Liver (tissue), 8 donors: ENCODE measurements at regions not wholly inside any gene's neighbourhood (a gene's known extent, or its start where the extent isn't known, plus 50 kb on each side); places are given as distances from the start of the nearest gene placed in this dataset.

ENCODE experiments used
- DNase-seq: peaks from one replicate; pipeline ENCODE4 v3.0.0-alpha.2; 2017; ENCODE audit warnings: low spot score
- H3K27ac ChIP-seq, 2 donors: one replicate each; pipeline ENCODE4 v1.7.0; 2013; ENCODE audit warnings: inconsistent platforms in 2 of 2, low read length in 2 of 2, control low read depth in 1 of 2, low read depth in 1 of 2, mild to moderate bottlenecking in 1 of 2
- H3K27me3 ChIP-seq, 4 donors: one replicate each; pipeline versions ENCODE4 v1.6.1 to v1.7.0; 2013; ENCODE audit warnings: low read length in 3 of 4, inconsistent platforms in 1 of 4, mild to moderate bottlenecking in 1 of 4, moderate library complexity in 1 of 4; ENCODE audit not compliant: control insufficient read depth in 4 of 4, insufficient read depth in 4 of 4
- H3K36me3 ChIP-seq, 4 donors: one replicate each; pipeline versions ENCODE4 v1.6.1 to v1.7.0; 2013; ENCODE audit warnings: low read length in 3 of 4, mild to moderate bottlenecking in 3 of 4, low read depth in 1 of 4, moderate library complexity in 1 of 4; ENCODE audit not compliant: control insufficient read depth in 4 of 4, insufficient read depth in 3 of 4
- H3K4me1 ChIP-seq, 4 donors: one replicate each; pipeline versions ENCODE4 v1.6.1 to v1.7.0; 2013; ENCODE audit warnings: low read length in 3 of 4, mild to moderate bottlenecking in 3 of 4, moderate library complexity in 1 of 4; ENCODE audit not compliant: control insufficient read depth in 4 of 4, insufficient read depth in 4 of 4
- H3K4me3 ChIP-seq, 3 donors: one replicate each; pipeline versions ENCODE4 v1.6.1 to v1.7.0; 2013; ENCODE audit warnings: low read length in 3 of 3, control low read depth in 1 of 3, low read depth in 1 of 3, mild to moderate bottlenecking in 1 of 3
- H3K9ac ChIP-seq, 2 donors: one replicate each; pipeline ENCODE4 v1.7.0; 2013; ENCODE audit warnings: low read length in 2 of 2, mild to moderate bottlenecking in 2 of 2, moderate library complexity in 2 of 2, control low read depth in 1 of 2, low read depth in 1 of 2
- H3K9me3 ChIP-seq, 4 donors: one replicate each; pipeline versions ENCODE4 v1.6.1 to v1.7.0; 2013; ENCODE audit warnings: low read length in 3 of 4; ENCODE audit not compliant: control insufficient read depth in 4 of 4
- EGR1 ChIP-seq, 2 donors: IDR thresholded peaks; 2 replicates each; pipeline ENCODE4 v1.6.1; 2016 to 2018; ENCODE audit warnings: antibody characterized with exemption in 2 of 2, low read depth in 2 of 2
- FOXA1 ChIP-seq: IDR thresholded peaks from 2 replicates; pipeline ENCODE4 v1.6.1; 2016; ENCODE audit warnings: antibody characterized with exemption
- FOXA2 ChIP-seq: IDR thresholded peaks from 2 replicates; pipeline ENCODE4 v1.6.1; 2016; ENCODE audit warnings: antibody characterized with exemption
- GABPA ChIP-seq, 2 donors: IDR thresholded peaks in 1 of 2; conservative IDR thresholded peaks in 1 of 2; 2 replicates each; pipeline ENCODE4 v1.6.1; 2016; ENCODE audit warnings: antibody characterized with exemption in 2 of 2, mild to moderate bottlenecking in 1 of 2, moderate library complexity in 1 of 2
- JUND ChIP-seq, 2 donors: IDR thresholded peaks; 2 replicates each; pipeline ENCODE4 v1.6.1; 2016; ENCODE audit warnings: antibody characterized with exemption in 2 of 2
- NR2F2 ChIP-seq: IDR thresholded peaks from 2 replicates; pipeline ENCODE4 v1.6.1; 2016; ENCODE audit warnings: antibody characterized with exemption
- RAD21 ChIP-seq, 2 donors: IDR thresholded peaks; 2 replicates each; pipeline ENCODE4 v1.6.1; 2016; ENCODE audit warnings: antibody characterized with exemption in 2 of 2, mild to moderate bottlenecking in 2 of 2
- RXRA ChIP-seq, 2 donors: IDR thresholded peaks; 2 replicates each; pipeline ENCODE4 v1.6.1; 2017 to 2018; ENCODE audit warnings: antibody characterized with exemption in 2 of 2, mild to moderate bottlenecking in 1 of 2
- SP1 ChIP-seq: IDR thresholded peaks from 2 replicates; pipeline ENCODE4 v1.6.1; 2018; ENCODE audit warnings: antibody characterized with exemption, mild to moderate bottlenecking
- TAF1 ChIP-seq: conservative IDR thresholded peaks from 2 replicates; pipeline ENCODE4 v1.6.1; 2016; ENCODE audit warnings: antibody characterized with exemption, mild to moderate bottlenecking
- YY1 ChIP-seq: IDR thresholded peaks from 2 replicates; pipeline ENCODE4 v1.6.1; 2016; ENCODE audit warnings: antibody characterized with exemption, mild to moderate bottlenecking
- WGBS: extraction: QIAGEN DNeasy Blood & Tissue Kit; methylation state at CpG from one replicate; pipeline ENCODE4 v1.1.7; 2013; 5-methylcytosine and 5-hydroxymethylcytosine counted together
- TF ChIP-seq, protein P1 (sequence below): IDR thresholded peaks from 2 replicates; pipeline ENCODE4 v1.6.1; 2016; ENCODE audit warnings: antibody characterized with exemption, mild to moderate bottlenecking
- TF ChIP-seq, protein P2 (sequence below): IDR thresholded peaks from 2 replicates; pipeline ENCODE4 v1.6.1; 2016; ENCODE audit warnings: antibody characterized with exemption
- TF ChIP-seq, protein P3 (sequence below): fragments of 150-350 bp; IDR thresholded peaks from 2 replicates; pipeline ENCODE4 v1.5.1; 2017; ENCODE audit warnings: improper control_type of control experiment, low read depth, low read length; ENCODE audit not compliant: missing input control
- donor health status: healthy.
- donor health status: healthy.
- donor health status: healthy.
- donor health status: healthy.
- donor health status: healthy.

DNA sequence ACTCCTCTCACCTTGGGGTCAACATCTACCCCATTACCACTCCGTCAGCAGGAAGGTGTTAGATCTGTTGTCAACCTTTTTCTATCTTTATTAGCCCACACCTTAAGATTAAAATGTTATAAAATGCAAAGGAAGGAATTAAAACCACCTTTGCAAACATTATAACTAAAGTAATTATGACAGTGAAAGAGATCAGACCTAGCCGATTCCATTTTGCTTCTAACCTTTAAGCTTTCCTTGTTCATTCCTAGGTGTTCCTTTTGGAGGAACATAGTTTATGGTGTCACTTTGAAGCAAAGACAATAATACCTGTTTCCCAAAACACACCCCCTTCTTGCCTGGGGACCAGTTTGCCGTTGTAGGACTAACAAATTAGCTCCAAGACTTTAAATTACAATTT lies 1223.0 kb upstream of the ADGRB3 start:
- Histone ChIP-seq H3K4me1 (no peaks in the 10 kb centered on the region), H3K9me3 (no peaks in the 10 kb centered on the region), H3K27me3 (no peaks in the 10 kb centered on the region), H3K4me3 (no peak overlapping the region), H3K9ac (no peak overlapping the region), H3K27ac (no peak overlapping the region), H3K36me3 (no peaks in the 10 kb centered on the region)
- 61% methylated on average over 3 of the region's 3 CpGs for WGBS
- no peak for DNase-seq
- TF ChIP-seq RXRA (IDR thresholded peaks at IDR 0.05), result no peak
- TF ChIP-seq FOXA2, result no peak
- TF ChIP-seq, protein P1, sequence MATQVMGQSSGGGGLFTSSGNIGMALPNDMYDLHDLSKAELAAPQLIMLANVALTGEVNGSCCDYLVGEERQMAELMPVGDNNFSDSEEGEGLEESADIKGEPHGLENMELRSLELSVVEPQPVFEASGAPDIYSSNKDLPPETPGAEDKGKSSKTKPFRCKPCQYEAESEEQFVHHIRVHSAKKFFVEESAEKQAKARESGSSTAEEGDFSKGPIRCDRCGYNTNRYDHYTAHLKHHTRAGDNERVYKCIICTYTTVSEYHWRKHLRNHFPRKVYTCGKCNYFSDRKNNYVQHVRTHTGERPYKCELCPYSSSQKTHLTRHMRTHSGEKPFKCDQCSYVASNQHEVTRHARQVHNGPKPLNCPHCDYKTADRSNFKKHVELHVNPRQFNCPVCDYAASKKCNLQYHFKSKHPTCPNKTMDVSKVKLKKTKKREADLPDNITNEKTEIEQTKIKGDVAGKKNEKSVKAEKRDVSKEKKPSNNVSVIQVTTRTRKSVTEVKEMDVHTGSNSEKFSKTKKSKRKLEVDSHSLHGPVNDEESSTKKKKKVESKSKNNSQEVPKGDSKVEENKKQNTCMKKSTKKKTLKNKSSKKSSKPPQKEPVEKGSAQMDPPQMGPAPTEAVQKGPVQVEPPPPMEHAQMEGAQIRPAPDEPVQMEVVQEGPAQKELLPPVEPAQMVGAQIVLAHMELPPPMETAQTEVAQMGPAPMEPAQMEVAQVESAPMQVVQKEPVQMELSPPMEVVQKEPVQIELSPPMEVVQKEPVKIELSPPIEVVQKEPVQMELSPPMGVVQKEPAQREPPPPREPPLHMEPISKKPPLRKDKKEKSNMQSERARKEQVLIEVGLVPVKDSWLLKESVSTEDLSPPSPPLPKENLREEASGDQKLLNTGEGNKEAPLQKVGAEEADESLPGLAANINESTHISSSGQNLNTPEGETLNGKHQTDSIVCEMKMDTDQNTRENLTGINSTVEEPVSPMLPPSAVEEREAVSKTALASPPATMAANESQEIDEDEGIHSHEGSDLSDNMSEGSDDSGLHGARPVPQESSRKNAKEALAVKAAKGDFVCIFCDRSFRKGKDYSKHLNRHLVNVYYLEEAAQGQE, result no peak

DNA sequence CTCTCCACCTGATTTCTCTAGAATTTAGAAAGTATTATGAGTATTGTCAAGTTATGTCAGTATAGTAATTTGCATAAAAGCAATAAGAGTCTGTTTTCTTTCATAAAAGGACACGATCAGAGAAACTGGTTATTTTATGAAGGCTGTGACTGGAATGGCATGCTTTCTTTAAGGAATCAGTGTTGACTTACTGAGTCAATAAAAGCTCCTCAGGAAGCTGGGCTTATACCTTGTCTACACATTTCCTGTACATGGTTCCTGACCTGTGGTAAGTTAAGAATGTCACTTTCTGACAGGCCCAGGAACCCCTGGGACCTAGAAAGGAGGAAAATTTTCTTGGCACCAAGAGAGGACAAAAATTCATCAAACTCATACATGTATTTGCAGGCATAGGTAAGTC lies 1224.0 kb upstream of the ADGRB3 start:
- 59% methylated on average over 1 of the region's 1 CpG for WGBS
- no peak for DNase-seq
- Histone ChIP-seq H3K9ac (no peak overlapping the region), H3K4me1 (no peaks in the 10 kb centered on the region), H3K36me3 (no peaks in the 10 kb centered on the region), H3K27ac (no peak overlapping the region), H3K9me3 (no peaks in the 10 kb centered on the region), H3K27me3 (no peaks in the 10 kb centered on the region), H3K4me3 (no peak overlapping the region)
- no peak for TF ChIP-seq EGR1 (IDR thresholded peaks at IDR 0.05; ENCODE audit: low read depth in 2 of 2)
- TF ChIP-seq RXRA (IDR thresholded peaks at IDR 0.05), result no peak
- TF ChIP-seq, protein P1, result no peak
- TF ChIP-seq JUND (IDR thresholded peaks at IDR 0.05), result no peak
- TF ChIP-seq FOXA1, result no peak
- TF ChIP-seq SP1, result no peak
- TF ChIP-seq, protein P2, sequence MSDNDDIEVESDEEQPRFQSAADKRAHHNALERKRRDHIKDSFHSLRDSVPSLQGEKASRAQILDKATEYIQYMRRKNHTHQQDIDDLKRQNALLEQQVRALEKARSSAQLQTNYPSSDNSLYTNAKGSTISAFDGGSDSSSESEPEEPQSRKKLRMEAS, result no peak
- no peak for TF ChIP-seq TAF1
- no peak for TF ChIP-seq NR2F2

DNA sequence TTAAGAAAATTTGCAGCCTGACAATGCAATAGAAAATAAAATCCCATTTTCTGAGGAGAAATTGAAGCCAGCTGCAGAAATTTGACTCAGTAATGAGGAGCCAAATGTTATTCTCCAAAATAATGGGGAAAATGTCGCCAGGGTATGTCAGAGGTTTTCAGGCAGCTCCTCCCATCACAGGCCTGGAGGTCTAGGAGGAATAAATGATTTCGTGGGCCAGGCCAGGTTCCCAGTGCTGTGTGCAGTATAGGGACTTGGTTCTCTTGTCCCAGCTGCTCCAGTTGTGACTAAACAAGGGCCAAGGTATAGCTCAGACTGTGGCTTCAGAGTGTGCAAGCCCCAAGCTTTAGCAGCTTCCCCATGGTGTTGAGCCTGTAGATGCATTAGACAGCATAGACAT lies 1240.8 kb upstream of the ADGRB3 start:
- no peak for TF ChIP-seq RAD21 (IDR thresholded peaks at IDR 0.05)
- no peak for TF ChIP-seq TAF1
- TF ChIP-seq, protein P1, result no peak
- no peak for TF ChIP-seq GABPA (IDR thresholded peaks at IDR 0.05 in 1 of 2, conservative IDR thresholded peaks at IDR 0.05 in 1 of 2)
- no peak for TF ChIP-seq NR2F2
- TF ChIP-seq FOXA1, result no peak
- TF ChIP-seq RXRA (IDR thresholded peaks at IDR 0.05), result no peak
- TF ChIP-seq, protein P2, result no peak
- TF ChIP-seq FOXA2, result no peak
- TF ChIP-seq, protein P3, sequence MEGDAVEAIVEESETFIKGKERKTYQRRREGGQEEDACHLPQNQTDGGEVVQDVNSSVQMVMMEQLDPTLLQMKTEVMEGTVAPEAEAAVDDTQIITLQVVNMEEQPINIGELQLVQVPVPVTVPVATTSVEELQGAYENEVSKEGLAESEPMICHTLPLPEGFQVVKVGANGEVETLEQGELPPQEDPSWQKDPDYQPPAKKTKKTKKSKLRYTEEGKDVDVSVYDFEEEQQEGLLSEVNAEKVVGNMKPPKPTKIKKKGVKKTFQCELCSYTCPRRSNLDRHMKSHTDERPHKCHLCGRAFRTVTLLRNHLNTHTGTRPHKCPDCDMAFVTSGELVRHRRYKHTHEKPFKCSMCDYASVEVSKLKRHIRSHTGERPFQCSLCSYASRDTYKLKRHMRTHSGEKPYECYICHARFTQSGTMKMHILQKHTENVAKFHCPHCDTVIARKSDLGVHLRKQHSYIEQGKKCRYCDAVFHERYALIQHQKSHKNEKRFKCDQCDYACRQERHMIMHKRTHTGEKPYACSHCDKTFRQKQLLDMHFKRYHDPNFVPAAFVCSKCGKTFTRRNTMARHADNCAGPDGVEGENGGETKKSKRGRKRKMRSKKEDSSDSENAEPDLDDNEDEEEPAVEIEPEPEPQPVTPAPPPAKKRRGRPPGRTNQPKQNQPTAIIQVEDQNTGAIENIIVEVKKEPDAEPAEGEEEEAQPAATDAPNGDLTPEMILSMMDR, result no peak
- TF ChIP-seq YY1, result no peak
- no peaks in the 10 kb centered on the region for H3K36me3 ChIP-seq
- H3K27me3 ChIP-seq, result no peaks in the 10 kb centered on the region
- no peak overlapping the region for H3K4me3 ChIP-seq
- no peak for DNase-seq
- no peaks in the 10 kb centered on the region for H3K4me1 ChIP-seq
- WGBS, result 29% methylated on average over 2 of the region's 2 CpGs
- H3K9ac ChIP-seq, result no peak overlapping the region
- no peak overlapping the region for H3K27ac ChIP-seq
- H3K9me3 ChIP-seq, result no peaks in the 10 kb centered on the region
